ENCODE measurements at regions not wholly inside any gene's neighbourhood (a gene's known extent, or its start where the extent isn't known, plus 50 kb on each side); places are given as distances from the start of the nearest gene placed in this dataset.

DNA sequence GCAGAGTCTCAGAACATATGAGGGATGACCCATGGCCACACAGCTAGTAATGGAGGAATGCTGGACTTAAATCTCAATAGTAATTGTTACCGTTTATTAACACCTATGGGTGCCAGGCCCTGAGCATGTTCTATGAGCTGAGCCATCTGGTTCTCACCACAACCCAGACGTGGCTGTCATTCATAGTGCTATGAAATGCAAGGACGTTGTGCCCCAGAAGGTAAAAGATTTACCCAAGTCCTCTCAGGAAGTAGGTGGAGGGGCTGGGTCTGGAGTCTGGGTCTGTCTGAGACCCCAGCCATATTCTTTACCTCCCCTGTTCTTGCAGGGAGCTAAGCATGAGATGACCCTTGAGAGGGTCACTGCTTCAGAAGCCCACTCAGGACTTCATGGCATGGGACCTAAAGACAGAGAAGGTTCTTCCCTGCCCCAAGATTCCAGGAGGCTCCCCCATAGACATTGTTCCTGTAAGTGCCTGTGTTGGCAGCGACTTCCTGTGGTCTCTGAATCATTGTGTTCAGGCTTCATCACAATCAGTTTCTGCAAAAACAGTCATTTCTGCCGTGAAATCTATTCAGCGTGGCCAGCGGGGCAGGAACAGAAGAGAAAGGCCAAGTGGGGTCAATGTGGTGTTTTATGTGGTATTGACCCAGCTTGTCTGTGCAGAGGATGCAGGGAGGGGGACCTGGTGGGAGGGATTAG, 475.4 kb downstream of the PTPRU start:
- Histone ChIP-seq H3K27me3 (ENCODE audit: control insufficient read depth, insufficient read depth, low read length) (peaks cover 1% of the 10 kb centered on the region), H3K36me3 (ENCODE audit: control insufficient read depth, insufficient read depth, low read length) (no peaks in the 10 kb centered on the region), H3K4me3 (ENCODE audit: low read length) (no peak overlapping the region), H3K27ac (ENCODE audit: low read length) (no peak overlapping the region), H3K4me1 (ENCODE audit: control insufficient read depth, insufficient read depth, low read length) (peaks cover 15% of the 10 kb centered on the region), H3K9me3 (replicated peaks; ENCODE audit: control insufficient read depth, low read depth, low read length) (no peaks in the 10 kb centered on the region)
- 59% methylated on average over 6 of the region's 7 CpGs for WGBS (ENCODE audit: insufficient coverage)
- no peak for DNase-seq

DNA sequence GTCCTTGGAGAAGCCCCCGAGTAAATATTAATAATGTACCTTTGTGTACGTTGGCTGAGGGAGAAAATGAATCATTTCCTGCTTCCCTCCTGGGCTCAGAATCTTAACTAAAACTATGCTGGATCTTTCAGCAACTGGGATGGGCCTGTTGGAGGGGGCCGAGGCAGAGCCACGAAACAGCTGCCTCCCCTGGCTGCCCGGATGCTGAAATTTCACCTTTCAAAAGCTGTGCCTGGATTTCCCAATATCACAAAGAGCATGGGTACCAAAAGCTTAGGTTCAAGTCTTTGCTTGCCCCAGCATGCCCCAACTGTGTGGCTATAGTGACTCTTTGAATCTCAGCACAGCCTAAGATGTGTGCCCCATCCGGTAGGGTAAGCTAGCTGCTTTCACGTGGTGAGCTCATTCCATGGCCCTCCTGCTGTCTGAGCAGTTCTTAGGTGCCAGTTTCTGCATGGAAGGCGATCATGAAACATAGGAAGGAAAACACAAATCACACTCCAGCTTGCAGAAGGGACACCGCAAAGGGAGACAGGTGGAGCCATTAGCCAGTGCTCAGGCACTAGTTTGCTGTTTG, 473.5 kb downstream of the PTPRU start:
- Histone ChIP-seq H3K27me3 (ENCODE audit: control insufficient read depth, insufficient read depth, low read length) (peaks cover 12% of the 10 kb centered on the region), H3K9me3 (replicated peaks; ENCODE audit: control insufficient read depth, low read depth, low read length) (no peaks in the 10 kb centered on the region), H3K36me3 (ENCODE audit: control insufficient read depth, insufficient read depth, low read length) (no peaks in the 10 kb centered on the region), H3K4me1 (ENCODE audit: control insufficient read depth, insufficient read depth, low read length) (peaks cover 15% of the 10 kb centered on the region), H3K27ac (ENCODE audit: low read length) (no peak overlapping the region), H3K4me3 (ENCODE audit: low read length) (no peak overlapping the region)
- 16% methylated on average over 6 of the region's 9 CpGs for WGBS (ENCODE audit: insufficient coverage)
- no peak for DNase-seq

DNA sequence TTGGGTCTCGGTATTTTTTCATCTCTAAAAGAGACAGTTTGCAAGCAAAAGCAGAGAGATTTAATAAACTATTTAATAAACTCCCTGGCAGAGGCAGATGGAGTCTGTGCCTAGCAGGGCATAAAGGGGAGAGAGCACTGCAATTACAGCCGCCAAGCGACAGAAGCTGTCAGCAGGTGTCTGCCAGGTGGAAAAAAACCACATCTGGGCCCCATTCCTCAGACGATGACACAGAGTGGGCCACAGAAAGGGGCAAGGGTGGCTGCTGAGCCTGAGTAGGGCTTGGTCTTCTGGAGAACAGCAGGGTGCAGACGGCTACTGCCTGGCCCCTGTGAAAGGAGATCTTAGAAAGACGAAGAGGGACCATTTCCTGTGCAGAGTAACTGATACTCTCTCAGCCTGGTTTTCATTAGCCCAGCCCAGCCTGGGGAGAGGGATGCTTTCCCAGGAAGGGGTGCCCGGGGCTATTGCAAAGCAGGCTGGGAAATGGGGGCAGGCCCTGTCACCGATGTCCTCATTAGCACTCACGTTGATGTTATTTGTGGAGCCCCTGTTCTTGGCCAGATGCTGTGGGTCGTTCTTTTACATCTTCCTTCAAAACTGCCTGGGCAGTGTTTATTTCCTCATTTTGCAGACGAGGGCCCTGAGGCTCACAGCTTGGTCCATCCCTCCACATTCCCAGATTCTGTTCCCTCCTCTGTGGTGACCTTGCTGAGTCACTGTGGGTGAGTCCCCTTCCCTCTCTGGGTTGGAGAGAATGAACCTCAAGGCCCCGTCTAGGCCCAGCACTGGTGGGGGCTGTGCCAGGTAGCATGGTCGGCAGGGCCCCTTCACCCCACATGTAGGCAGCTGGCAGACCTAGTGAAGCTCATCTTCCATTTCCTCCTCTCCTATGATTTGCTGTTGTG, 472.7 kb downstream of the PTPRU start:
- peak; percentile 14 for DNase-seq
- WGBS (ENCODE audit: insufficient coverage): 12% methylated on average over 9 of the region's 13 CpGs
- no peak overlapping the region for H3K27ac ChIP-seq (ENCODE audit: low read length)

DNA sequence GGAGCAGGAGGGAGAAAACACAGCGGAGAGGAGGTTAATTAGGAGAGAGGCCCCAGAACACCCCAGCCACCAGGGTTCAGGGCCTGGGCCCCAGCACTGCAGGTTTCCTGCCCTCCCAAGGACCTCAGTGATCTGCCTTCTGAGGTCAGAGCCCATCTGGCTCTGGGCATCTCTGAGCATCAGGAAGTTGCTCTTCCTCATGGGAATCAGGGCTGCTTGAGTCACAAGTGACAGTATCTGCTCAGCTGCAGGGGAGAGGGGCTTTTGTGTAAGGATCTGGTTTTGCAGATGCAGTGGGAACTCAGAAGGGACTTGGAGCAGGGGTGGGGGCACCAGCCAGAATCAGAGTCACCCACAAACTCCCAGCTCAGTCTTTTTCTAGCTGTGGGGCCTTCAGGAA, 472.1 kb downstream of the PTPRU start:
- no peak for DNase-seq
- 100% methylated on average over 1 of the region's 1 CpG for WGBS (ENCODE audit: insufficient coverage)

More for the DNA sequence above, 472.7 kb downstream of the PTPRU start:
- H3K27me3 ChIP-seq (ENCODE audit: control insufficient read depth, insufficient read depth, low read length): peaks cover 15% of the 10 kb centered on the region
- H3K36me3 ChIP-seq (ENCODE audit: control insufficient read depth, insufficient read depth, low read length): no peaks in the 10 kb centered on the region
- peaks cover 15% of the 10 kb centered on the region for H3K4me1 ChIP-seq (ENCODE audit: control insufficient read depth, insufficient read depth, low read length)
- no peak overlapping the region for H3K4me3 ChIP-seq (ENCODE audit: low read length)
- no peaks in the 10 kb centered on the region for H3K9me3 ChIP-seq (replicated peaks; ENCODE audit: control insufficient read depth, low read depth, low read length)

DNA sequence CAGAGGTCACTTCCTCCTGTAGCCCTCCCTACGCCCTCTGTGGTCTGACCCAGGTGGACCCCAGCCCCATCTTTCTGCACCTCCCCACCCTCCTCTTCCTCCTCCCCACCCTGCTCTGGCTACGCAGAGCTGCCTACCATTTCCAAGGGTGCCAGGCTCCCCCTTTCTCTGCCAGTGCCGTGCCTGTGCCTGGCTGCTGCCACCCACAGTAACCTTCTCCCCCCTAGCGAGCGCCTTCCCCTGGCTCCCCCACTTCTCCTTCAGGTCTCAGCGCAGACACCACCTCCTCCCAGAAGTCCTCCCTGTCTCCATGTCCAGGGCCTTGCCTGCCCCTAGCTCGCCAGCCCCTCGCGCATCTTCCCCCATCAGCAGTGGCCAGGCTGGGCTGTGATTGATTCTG, 471.5 kb downstream of the PTPRU start:
- Histone ChIP-seq H3K4me3 (ENCODE audit: low read length) (no peak overlapping the region), H3K4me1 (ENCODE audit: control insufficient read depth, insufficient read depth, low read length) (peaks cover 15% of the 10 kb centered on the region), H3K9me3 (replicated peaks; ENCODE audit: control insufficient read depth, low read depth, low read length) (no peaks in the 10 kb centered on the region), H3K36me3 (ENCODE audit: control insufficient read depth, insufficient read depth, low read length) (no peaks in the 10 kb centered on the region), H3K27ac (ENCODE audit: low read length) (no peak overlapping the region), H3K27me3 (ENCODE audit: control insufficient read depth, insufficient read depth, low read length) (peaks cover 18% of the 10 kb centered on the region)
- DNase-seq: no peak
- 87% methylated on average over 9 of the region's 9 CpGs for WGBS (ENCODE audit: insufficient coverage)

More for the DNA sequence above, 472.1 kb downstream of the PTPRU start:
- H3K36me3 ChIP-seq (ENCODE audit: control insufficient read depth, insufficient read depth, low read length): no peaks in the 10 kb centered on the region
- H3K4me3 ChIP-seq (ENCODE audit: low read length): no peak overlapping the region
- H3K4me1 ChIP-seq (ENCODE audit: control insufficient read depth, insufficient read depth, low read length): peaks cover 15% of the 10 kb centered on the region
- no peak overlapping the region for H3K27ac ChIP-seq (ENCODE audit: low read length)
- peaks cover 18% of the 10 kb centered on the region for H3K27me3 ChIP-seq (ENCODE audit: control insufficient read depth, insufficient read depth, low read length)
- no peaks in the 10 kb centered on the region for H3K9me3 ChIP-seq (replicated peaks; ENCODE audit: control insufficient read depth, low read depth, low read length)

DNA sequence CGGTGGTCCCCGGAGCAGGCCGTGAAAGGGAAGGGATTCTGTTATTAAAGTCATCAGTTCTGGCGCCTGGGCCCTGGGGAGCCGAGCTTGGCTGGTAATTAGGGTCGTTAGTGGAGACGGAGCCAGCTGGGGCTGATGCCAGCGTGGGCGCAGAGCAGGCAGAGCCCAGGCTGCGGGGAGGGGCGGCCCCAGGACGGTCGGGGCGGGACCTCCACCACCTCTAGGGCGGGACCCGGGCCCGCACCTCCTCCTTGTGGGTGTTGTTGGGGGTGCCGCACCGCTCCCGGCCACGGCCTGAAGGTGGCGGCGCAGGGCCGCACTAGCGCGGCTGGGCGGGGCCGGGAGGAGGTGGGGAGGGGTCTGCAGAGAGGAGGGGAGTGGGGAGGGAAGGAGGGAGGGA, 470.6 kb downstream of the PTPRU start:
- WGBS (ENCODE audit: insufficient coverage): 3% methylated on average over 15 of the region's 28 CpGs
- Histone ChIP-seq H3K27me3 (ENCODE audit: control insufficient read depth, insufficient read depth, low read length) (peaks cover 18% of the 10 kb centered on the region), H3K4me3 (ENCODE audit: low read length) (no peak overlapping the region), H3K9me3 (replicated peaks; ENCODE audit: control insufficient read depth, low read depth, low read length) (no peaks in the 10 kb centered on the region), H3K36me3 (ENCODE audit: control insufficient read depth, insufficient read depth, low read length) (no peaks in the 10 kb centered on the region), H3K4me1 (ENCODE audit: control insufficient read depth, insufficient read depth, low read length) (peaks cover 15% of the 10 kb centered on the region), H3K27ac (ENCODE audit: low read length) (no peak overlapping the region)
- DNase-seq: peak; percentile 27

DNA sequence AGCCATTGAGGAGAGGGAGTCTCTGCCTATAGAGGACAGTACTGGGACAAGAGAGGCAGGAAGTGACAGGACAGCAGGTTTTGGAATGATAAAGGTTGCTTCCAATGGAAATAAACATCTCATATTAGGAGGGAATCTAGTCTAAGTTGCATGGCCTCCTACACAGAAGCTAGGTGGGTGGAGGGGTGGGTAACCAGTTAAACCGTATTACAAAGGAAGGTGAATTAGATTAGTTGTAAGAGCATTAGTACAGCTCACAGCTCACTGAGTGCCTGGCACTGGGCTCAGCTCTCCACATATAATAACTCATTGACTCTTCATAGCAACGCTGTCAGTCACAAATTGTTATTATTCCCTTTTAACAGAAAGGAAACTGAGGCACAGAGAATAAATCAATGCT, 468.1 kb downstream of the PTPRU start:
- Histone ChIP-seq H3K36me3 (ENCODE audit: control insufficient read depth, insufficient read depth, low read length) (no peaks in the 10 kb centered on the region), H3K27ac (ENCODE audit: low read length) (no peak overlapping the region), H3K9me3 (replicated peaks; ENCODE audit: control insufficient read depth, low read depth, low read length) (no peaks in the 10 kb centered on the region), H3K27me3 (ENCODE audit: control insufficient read depth, insufficient read depth, low read length) (peaks cover 18% of the 10 kb centered on the region), H3K4me1 (ENCODE audit: control insufficient read depth, insufficient read depth, low read length) (peaks cover 13% of the 10 kb centered on the region), H3K4me3 (ENCODE audit: low read length) (no peak overlapping the region)
- no peak for DNase-seq
- WGBS (ENCODE audit: insufficient coverage): no CpG with 5 or more reads among the region's 2 CpGs

DNA sequence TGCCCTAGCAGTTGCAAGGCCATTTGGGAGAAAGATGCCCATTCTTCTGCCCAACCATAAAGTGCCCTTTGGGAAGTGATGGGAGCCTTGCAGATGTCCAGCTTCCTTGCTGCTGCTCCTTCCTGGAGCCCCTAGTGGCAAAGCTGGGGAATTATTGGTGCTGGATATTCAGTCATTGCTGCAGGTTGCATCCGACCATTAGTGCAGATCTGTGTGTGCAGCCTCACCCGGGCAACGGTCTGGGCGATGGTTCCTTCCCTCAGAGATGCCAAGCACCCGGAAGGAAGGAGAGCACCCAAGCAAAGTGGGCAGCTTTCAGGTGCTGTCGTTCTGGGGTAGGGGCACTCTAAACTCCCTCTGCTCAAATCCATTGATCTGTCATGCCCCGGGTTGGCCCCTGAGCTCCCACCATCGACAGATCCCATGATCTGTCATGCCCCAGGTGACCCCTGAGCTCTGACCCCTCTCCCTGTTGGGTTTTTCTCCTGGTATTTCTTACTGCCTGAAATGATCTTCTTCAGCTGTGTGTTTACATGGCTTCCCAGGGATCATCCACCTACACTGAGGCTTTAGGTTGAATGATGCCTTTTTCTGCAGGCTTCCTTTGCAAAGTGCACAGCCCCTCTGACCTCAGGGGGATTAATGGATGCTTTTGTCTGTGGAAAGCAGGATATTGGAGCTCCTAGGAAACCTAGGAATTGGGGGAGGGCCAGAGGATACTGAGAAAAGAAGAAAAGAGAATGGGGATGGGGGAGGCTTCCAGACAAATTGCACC, 467.5 kb downstream of the PTPRU start:
- peaks cover 7% of the 10 kb centered on the region for H3K4me1 ChIP-seq (ENCODE audit: control insufficient read depth, insufficient read depth, low read length)
- WGBS (ENCODE audit: insufficient coverage): 21% methylated on average over 6 of the region's 8 CpGs
- H3K4me3 ChIP-seq (ENCODE audit: low read length): no peak overlapping the region
- peak; percentile 22 for DNase-seq
- no peak overlapping the region for H3K27ac ChIP-seq (ENCODE audit: low read length)
- H3K36me3 ChIP-seq (ENCODE audit: control insufficient read depth, insufficient read depth, low read length): no peaks in the 10 kb centered on the region
- H3K9me3 ChIP-seq (replicated peaks; ENCODE audit: control insufficient read depth, low read depth, low read length): no peaks in the 10 kb centered on the region
- peaks cover 18% of the 10 kb centered on the region for H3K27me3 ChIP-seq (ENCODE audit: control insufficient read depth, insufficient read depth, low read length)

DNA sequence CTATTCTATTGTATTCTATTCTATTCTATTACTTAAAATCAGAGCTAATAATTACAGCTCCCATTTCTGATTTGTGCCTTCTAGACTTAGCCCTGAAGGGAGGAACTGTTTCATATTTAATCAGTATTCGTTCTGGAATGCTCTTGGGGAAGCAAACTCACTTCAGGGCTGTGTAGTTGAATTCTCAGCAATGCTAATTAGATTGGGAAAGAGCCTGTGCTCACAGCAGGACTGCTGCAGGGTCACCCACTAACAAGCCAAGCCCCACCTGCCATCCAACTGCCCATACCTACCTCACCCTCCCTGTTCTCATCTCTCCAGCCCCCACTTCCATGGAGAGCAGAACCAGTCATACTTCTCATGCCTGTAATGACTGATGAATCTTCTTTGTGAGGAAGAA, 464.2 kb downstream of the PTPRU start:
- no peak for DNase-seq
- peaks cover 10% of the 10 kb centered on the region for H3K27me3 ChIP-seq (ENCODE audit: control insufficient read depth, insufficient read depth, low read length)
- no peak overlapping the region for H3K4me3 ChIP-seq (ENCODE audit: low read length)
- H3K4me1 ChIP-seq (ENCODE audit: control insufficient read depth, insufficient read depth, low read length): peaks cover 9% of the 10 kb centered on the region
- WGBS (ENCODE audit: insufficient coverage): no CpG with 5 or more reads among the region's 1 CpG
- no peaks in the 10 kb centered on the region for H3K36me3 ChIP-seq (ENCODE audit: control insufficient read depth, insufficient read depth, low read length)
- H3K9me3 ChIP-seq (replicated peaks; ENCODE audit: control insufficient read depth, low read depth, low read length): no peaks in the 10 kb centered on the region
- H3K27ac ChIP-seq (ENCODE audit: low read length): no peak overlapping the region
